BLaER1 treated with 17β-estradiol and CSF1 and Interleukin-3, amounts not matched to agents 10 nM and 100 nM (cell line): ENCODE measurements at regions not wholly inside any gene's neighbourhood (a gene's known extent, or its start where the extent isn't known, plus 50 kb on each side); places are given as distances from the start of the nearest gene placed in this dataset.
"Not testable (repeated sequence)": the region's sequence is repeated elsewhere in the genome, so short reads cannot be mapped to it uniquely, and the experiment has no call there.

Source experiments
- H3K27ac ChIP-seq, 11 experiments: shearing (Covaris generic); formaldehyde crosslinking; 2 replicates each; pipeline ENCODE4 v1.8.1; 2022
- H3K27me3 ChIP-seq, 11 experiments: shearing (Covaris generic); formaldehyde crosslinking; 2 replicates each; pipeline ENCODE4 v1.8.1; 2022
- H3K36me3 ChIP-seq, 11 experiments: shearing (Covaris generic); formaldehyde crosslinking; 2 replicates each; pipeline ENCODE4 v1.8.1; 2022
- H3K4me1 ChIP-seq, 10 experiments: shearing (Covaris generic); formaldehyde crosslinking; 2 replicates each; pipeline ENCODE4 v1.8.1; 2022
- H3K4me2 ChIP-seq, 11 experiments: shearing (Covaris generic); formaldehyde crosslinking; 2 replicates each; pipeline ENCODE4 v1.8.1; 2022
- H3K4me3 ChIP-seq, 10 experiments: shearing (Covaris generic); formaldehyde crosslinking; 2 replicates each; pipeline ENCODE4 v1.8.1; 2022
- H3K9ac ChIP-seq, 11 experiments: shearing (Covaris generic); formaldehyde crosslinking; 2 replicates each; pipeline ENCODE4 v1.8.1; 2022
- H3K9me3 ChIP-seq, 11 experiments: shearing (Covaris generic); formaldehyde crosslinking; replicated peaks in 1 of 11; 2 replicates each; pipeline ENCODE4 v1.8.1; 2022
- H4K20me1 ChIP-seq, 11 experiments: shearing (Covaris generic); formaldehyde crosslinking; 2 replicates each; pipeline ENCODE4 v1.8.1; 2022
- Cebpa-rat ChIP-seq, 11 experiments: shearing (Covaris generic); IDR thresholded peaks; 2 replicates each; pipeline ENCODE4 v1.8.1; 2022

GRCh38 chr11:104678408-104678807 lies 219.9 kb downstream of the CASP12 start:
- Histone ChIP-seq H4K20me1 (no peaks in the 10 kb centered on the region), H3K9ac (no peak overlapping the region), H3K9me3 (peaks cover 0 to 7% (median 0%) of the 10 kb centered on the region in 11 experiments; a peak in 3 of 22 replicates), H3K27me3 (no peaks in the 10 kb centered on the region), H3K4me3 (no peak overlapping the region), H3K36me3 (no peaks in the 10 kb centered on the region), H3K4me1 (no peaks in the 10 kb centered on the region; a peak in 1 of 20 replicates), H3K4me2 (no peak overlapping the region), H3K27ac (no peak overlapping the region)
- no peak for TF ChIP-seq Cebpa-rat (IDR thresholded peaks at IDR 0.05)

GRCh38 chr11:104677069-104677468 lies 221.2 kb downstream of the CASP12 start:
- not testable (repeated sequence) for H3K27me3 ChIP-seq, H3K9ac ChIP-seq, H3K4me1 ChIP-seq, H3K27ac ChIP-seq, H3K36me3 ChIP-seq, H4K20me1 ChIP-seq, H3K4me3 ChIP-seq, H3K9me3 ChIP-seq, H3K4me2 ChIP-seq

DNA sequence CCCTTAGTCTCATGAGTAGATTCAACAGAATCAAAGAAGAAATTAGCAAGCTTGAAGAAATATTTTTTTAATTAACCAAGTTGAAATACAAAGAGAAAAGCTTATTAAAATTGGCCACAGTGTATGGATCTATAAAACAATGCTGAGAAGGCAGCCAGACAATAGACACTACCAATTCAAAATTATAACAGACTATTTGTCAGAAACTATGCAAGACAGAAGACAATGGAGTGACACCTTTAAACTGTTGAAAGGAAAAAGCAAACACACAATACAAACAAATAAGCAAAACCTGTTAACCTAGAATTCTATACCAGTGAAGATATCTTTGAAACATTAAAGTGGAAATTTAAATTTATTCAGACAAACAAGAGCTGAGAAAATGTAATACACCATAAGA lies 225.4 kb downstream of the CASP12 start:
- H3K9ac ChIP-seq, result no peak overlapping the region
- H3K36me3 ChIP-seq, result no peaks in the 10 kb centered on the region
- H3K27me3 ChIP-seq, result no peaks in the 10 kb centered on the region
- H3K27ac ChIP-seq, result no peak overlapping the region
- no peak for TF ChIP-seq Cebpa-rat (IDR thresholded peaks at IDR 0.05)
- H3K4me1 ChIP-seq, result peaks cover 0 to 14% (median 0%) of the 10 kb centered on the region in 10 experiments; a peak in 8 of 20 replicates
- H3K4me2 ChIP-seq, result no peak overlapping the region
- no peak overlapping the region for H3K4me3 ChIP-seq
- H4K20me1 ChIP-seq, result no peaks in the 10 kb centered on the region
- H3K9me3 ChIP-seq, result peaks cover 0 to 7% (median 0%) of the 10 kb centered on the region in 11 experiments; a peak in 3 of 22 replicates

- Histone ChIP-seq H3K27ac (peak overlapping the region in 6 of 11 experiments; percentile 6 to 56 (median 22); a peak in 6 of 22 replicates), H3K4me1 (peaks cover 0 to 34% (median 7%) of the 10 kb centered on the region in 10 experiments; a peak in 9 of 20 replicates), H3K36me3 (no peaks in the 10 kb centered on the region), H3K9me3 (no peaks in the 10 kb centered on the region), H3K9ac (no peak overlapping the region), H4K20me1 (no peaks in the 10 kb centered on the region), H3K4me3 (no peak overlapping the region), H3K27me3 (no peaks in the 10 kb centered on the region), H3K4me2 (peak overlapping the region in 3 of 11 experiments; percentile 20 to 27 (median 24); a peak in 4 of 22 replicates)
- no peak for TF ChIP-seq Cebpa-rat (IDR thresholded peaks at IDR 0.05)
These were observed 229.3 kb downstream of the CASP12 start for GRCh38 chr11:104668797-104669463.

GRCh38 chr11:104666624-104667023 lies 231.6 kb downstream of the CASP12 start:
- Histone ChIP-seq H3K4me1 (peaks cover 0 to 34% (median 7%) of the 10 kb centered on the region in 10 experiments; a peak in 9 of 20 replicates), H3K27me3 (no peaks in the 10 kb centered on the region), H3K36me3 (no peaks in the 10 kb centered on the region), H3K4me3 (no peak overlapping the region), H3K4me2 (0 out of 22 replicates have a peak overlapping the region, but pooled peaks of 1 of the 11 experiments have one; percentile 68), H4K20me1 (no peaks in the 10 kb centered on the region), H3K9ac (no peak overlapping the region), H3K9me3 (no peaks in the 10 kb centered on the region), H3K27ac (peak overlapping the region in 1 of 11 experiments; percentile 63; a peak in 2 of 22 replicates)
- TF ChIP-seq Cebpa-rat (IDR thresholded peaks at IDR 0.05), result no peak

GRCh38 chr11:104665641-104666040 lies 232.6 kb downstream of the CASP12 start:
- peak overlapping the region in 5 of 11 experiments; percentile 28 to 68 (median 55); a peak in 9 of 22 replicates for H3K4me2 ChIP-seq
- H3K27me3 ChIP-seq, result no peaks in the 10 kb centered on the region
- no peaks in the 10 kb centered on the region for H3K9me3 ChIP-seq
- H3K4me3 ChIP-seq, result no peak overlapping the region
- 0 out of 22 replicates have a peak, but pooled peaks of 1 of the 11 experiments have one; percentile 10 for TF ChIP-seq Cebpa-rat (IDR thresholded peaks at IDR 0.05)
- H3K36me3 ChIP-seq, result no peaks in the 10 kb centered on the region
- H4K20me1 ChIP-seq, result no peaks in the 10 kb centered on the region
- H3K27ac ChIP-seq, result peak overlapping the region in 6 of 11 experiments; percentile 12 to 63 (median 28); a peak in 8 of 22 replicates
- H3K4me1 ChIP-seq, result peaks cover 0 to 34% (median 7%) of the 10 kb centered on the region in 10 experiments; a peak in 9 of 20 replicates
- H3K9ac ChIP-seq, result no peak overlapping the region

DNA sequence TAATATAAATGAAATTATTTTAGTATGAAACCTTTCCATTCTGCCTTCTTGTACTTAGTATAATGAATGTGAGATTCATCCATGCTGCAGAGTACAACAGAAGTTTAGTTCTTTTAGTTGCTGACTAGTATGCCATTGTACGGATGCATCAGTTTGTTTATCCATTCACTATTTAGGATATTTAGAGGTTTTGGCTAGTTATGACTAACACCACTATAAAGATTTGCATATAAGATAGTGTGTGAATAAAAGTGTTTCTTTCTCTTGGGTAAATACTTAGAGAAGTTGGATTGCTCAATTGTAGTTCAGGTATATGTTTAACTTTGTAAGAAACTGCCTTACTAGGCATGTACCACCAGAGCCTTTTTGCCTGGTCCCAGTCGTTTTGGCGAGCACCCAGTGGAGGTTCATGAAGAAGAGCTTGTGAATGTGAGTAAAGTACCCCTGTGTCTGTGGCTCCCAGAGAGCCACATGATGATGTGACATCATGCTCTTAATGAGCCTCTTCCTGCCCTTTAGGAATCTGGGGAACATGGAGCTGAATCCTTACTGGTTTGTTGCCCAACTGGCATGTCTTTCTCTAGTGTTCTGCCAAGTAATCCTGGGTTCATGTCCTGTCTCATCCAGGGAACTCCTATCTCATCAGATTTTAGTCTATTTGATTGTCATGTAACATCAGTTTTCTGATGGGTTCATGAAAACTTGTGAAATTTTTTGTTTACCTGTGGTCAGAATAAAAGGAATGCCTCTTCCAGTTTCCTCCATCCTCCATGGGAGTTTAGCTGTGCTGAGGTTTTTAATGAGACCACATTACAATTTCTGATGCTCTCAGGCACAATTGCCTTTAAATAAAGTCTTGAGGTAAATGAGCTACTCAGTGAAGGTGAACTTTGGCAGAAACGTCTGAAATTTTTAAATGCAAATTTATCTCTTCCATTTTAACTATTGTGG lies 234.8 kb downstream of the CASP12 start:
- Histone ChIP-seq H3K36me3 (no peaks in the 10 kb centered on the region), H4K20me1 (no peaks in the 10 kb centered on the region), H3K4me1 (peaks cover 0 to 23% (median 7%) of the 10 kb centered on the region in 10 experiments; a peak in 8 of 20 replicates), H3K27ac (no peak overlapping the region), H3K4me3 (no peak overlapping the region), H3K9ac (no peak overlapping the region), H3K27me3 (no peaks in the 10 kb centered on the region), H3K9me3 (0 out of 22 replicates have a peak, but pooled peaks cover 0 to 1% (median 0%) of the 10 kb centered on the region in 11 experiments), H3K4me2 (no peak overlapping the region)
- TF ChIP-seq Cebpa-rat (IDR thresholded peaks at IDR 0.05), result no peak

- H4K20me1 ChIP-seq, result no peaks in the 10 kb centered on the region
- no peaks in the 10 kb centered on the region for H3K36me3 ChIP-seq
- no peak overlapping the region for H3K27ac ChIP-seq
- 0 out of 22 replicates have a peak, but pooled peaks cover 0 to 5% (median 0%) of the 10 kb centered on the region in 11 experiments for H3K9me3 ChIP-seq
- H3K4me1 ChIP-seq, result peaks cover 0 to 19% (median 7%) of the 10 kb centered on the region in 10 experiments; a peak in 8 of 20 replicates
- no peaks in the 10 kb centered on the region for H3K27me3 ChIP-seq
- H3K9ac ChIP-seq, result no peak overlapping the region
- no peak overlapping the region for H3K4me3 ChIP-seq
- H3K4me2 ChIP-seq, result no peak overlapping the region
- no peak for TF ChIP-seq Cebpa-rat (IDR thresholded peaks at IDR 0.05)
These were observed 236.4 kb downstream of the CASP12 start for GRCh38 chr11:104661901-104662300.

DNA sequence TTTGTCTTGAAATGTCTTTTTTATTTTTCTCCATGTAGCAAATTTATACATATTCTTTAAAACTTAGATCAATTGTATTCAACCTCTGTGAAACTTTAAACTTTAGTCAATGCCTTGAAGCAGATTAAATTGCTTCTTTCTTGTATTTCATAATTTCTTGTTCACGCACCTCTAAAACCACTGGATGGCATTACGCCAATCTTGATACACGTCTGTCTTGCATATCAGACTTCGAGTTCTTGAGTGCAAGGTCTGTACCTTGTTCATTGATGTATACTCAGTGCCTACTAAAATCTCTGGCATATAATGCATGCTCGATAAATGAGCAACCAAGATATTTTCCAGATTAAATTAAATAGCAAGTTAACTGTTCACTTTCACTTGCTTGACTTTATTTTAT lies 236.8 kb downstream of the CASP12 start:
- Histone ChIP-seq H3K36me3 (no peaks in the 10 kb centered on the region), H3K9ac (no peak overlapping the region), H3K4me2 (no peak overlapping the region), H3K27me3 (no peaks in the 10 kb centered on the region), H3K27ac (no peak overlapping the region), H3K4me1 (peaks cover 0 to 18% (median 7%) of the 10 kb centered on the region in 10 experiments; a peak in 8 of 20 replicates), H3K4me3 (no peak overlapping the region), H4K20me1 (no peaks in the 10 kb centered on the region), H3K9me3 (0 out of 22 replicates have a peak, but pooled peaks cover 0 to 5% (median 0%) of the 10 kb centered on the region in 11 experiments)
- TF ChIP-seq Cebpa-rat (IDR thresholded peaks at IDR 0.05), result no peak
